K562 (cell line): ENCODE measurements at regions not wholly inside any gene's neighbourhood (a gene's known extent, or its start where the extent isn't known, plus 50 kb on each side); places are given as distances from the start of the nearest gene placed in this dataset.

Experiments
- CCAR2 ChIP-seq: fragments of 200-400 bp; formaldehyde crosslinking; IDR thresholded peaks from 2 replicates; pipeline ENCODE4 v1.6.1; 2017; ENCODE audit warnings: mild to moderate bottlenecking, low read depth, low read length
- NCOR1 ChIP-seq: fragments of 450-650 bp; IDR thresholded peaks from 2 replicates; pipeline ENCODE4 v1.6.1; 2016; ENCODE audit warnings: mild to moderate bottlenecking, moderate library complexity
- SIN3A ChIP-seq, 2 experiments: fragments of 150-350 bp in 1 of 2; IDR thresholded peaks; 2 replicates each; pipeline ENCODE4 v1.6.1; 2011 to 2016; ENCODE audit warnings: borderline replicate concordance in 2 of 2, low read depth in 2 of 2, low read length in 2 of 2, mild to moderate bottlenecking in 2 of 2, moderate library complexity in 2 of 2; ENCODE audit not compliant: control insufficient read depth in 1 of 2
- TF ChIP-seq, protein P1 (sequence below), 2 experiments: fragments of 450-650 bp; IDR thresholded peaks; 2 replicates each; pipeline ENCODE4 v1.6.1; 2018; ENCODE audit warnings: mild to moderate bottlenecking in 2 of 2, low read depth in 1 of 2; ENCODE audit not compliant: partially characterized antibody in 2 of 2
- TF ChIP-seq, protein P2 (sequence below): fragments of 200-600 bp; sonication (generic); IDR thresholded peaks from one replicate; pipeline ENCODE4 v1.6.1; 2012; ENCODE audit warnings: mild to moderate bottlenecking, low read depth, low read length, inconsistent platforms
- TF ChIP-seq, protein P3 (sequence below), 2 experiments: IDR thresholded peaks; 2 replicates each; pipeline ENCODE4 v1.6.1; 2012; ENCODE audit warnings: improper control_type of control experiment in 2 of 2, low read depth in 2 of 2, low read length in 2 of 2, borderline replicate concordance in 1 of 2
- TF ChIP-seq, protein P4 (sequence below): fragments of 250-450 bp; sonication (Bioruptor Pico); IDR thresholded peaks from 2 replicates; pipeline ENCODE4 v1.4.0; 2020; ENCODE audit warnings: borderline replicate concordance

DNA sequence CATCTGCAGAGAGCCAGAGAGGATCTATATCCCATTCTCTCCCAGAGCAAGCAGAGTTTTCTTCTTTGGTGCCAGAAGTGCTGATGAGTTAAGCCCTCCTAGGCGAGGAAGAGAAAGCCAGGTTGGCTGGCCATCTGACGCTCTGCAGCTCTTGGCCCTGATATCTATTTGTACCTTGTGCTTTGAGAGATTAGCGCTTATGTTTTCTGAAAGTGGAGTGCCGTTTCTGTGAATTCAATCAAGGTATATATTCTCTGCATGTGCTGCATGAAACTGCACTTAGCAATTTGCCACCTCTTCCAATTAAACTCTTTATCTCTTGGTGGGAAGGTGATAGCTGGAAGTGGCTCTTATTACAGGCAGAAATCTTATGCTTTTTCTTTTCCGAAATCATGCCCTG is 177.5 kb downstream of the LPIN1 start (continued):
- TF ChIP-seq, protein P1, sequence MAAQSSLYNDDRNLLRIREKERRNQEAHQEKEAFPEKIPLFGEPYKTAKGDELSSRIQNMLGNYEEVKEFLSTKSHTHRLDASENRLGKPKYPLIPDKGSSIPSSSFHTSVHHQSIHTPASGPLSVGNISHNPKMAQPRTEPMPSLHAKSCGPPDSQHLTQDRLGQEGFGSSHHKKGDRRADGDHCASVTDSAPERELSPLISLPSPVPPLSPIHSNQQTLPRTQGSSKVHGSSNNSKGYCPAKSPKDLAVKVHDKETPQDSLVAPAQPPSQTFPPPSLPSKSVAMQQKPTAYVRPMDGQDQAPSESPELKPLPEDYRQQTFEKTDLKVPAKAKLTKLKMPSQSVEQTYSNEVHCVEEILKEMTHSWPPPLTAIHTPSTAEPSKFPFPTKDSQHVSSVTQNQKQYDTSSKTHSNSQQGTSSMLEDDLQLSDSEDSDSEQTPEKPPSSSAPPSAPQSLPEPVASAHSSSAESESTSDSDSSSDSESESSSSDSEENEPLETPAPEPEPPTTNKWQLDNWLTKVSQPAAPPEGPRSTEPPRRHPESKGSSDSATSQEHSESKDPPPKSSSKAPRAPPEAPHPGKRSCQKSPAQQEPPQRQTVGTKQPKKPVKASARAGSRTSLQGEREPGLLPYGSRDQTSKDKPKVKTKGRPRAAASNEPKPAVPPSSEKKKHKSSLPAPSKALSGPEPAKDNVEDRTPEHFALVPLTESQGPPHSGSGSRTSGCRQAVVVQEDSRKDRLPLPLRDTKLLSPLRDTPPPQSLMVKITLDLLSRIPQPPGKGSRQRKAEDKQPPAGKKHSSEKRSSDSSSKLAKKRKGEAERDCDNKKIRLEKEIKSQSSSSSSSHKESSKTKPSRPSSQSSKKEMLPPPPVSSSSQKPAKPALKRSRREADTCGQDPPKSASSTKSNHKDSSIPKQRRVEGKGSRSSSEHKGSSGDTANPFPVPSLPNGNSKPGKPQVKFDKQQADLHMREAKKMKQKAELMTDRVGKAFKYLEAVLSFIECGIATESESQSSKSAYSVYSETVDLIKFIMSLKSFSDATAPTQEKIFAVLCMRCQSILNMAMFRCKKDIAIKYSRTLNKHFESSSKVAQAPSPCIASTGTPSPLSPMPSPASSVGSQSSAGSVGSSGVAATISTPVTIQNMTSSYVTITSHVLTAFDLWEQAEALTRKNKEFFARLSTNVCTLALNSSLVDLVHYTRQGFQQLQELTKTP (IDR thresholded peaks at IDR 0.05; ENCODE audit: low read depth in 1 of 2, partially characterized antibody in 2 of 2) = no peak
- TF ChIP-seq SIN3A (IDR thresholded peaks at IDR 0.05; ENCODE audit: borderline replicate concordance in 2 of 2, control insufficient read depth in 1 of 2, low read depth in 2 of 2, low read length in 2 of 2) = no peak
- no peak for TF ChIP-seq CCAR2
- TF ChIP-seq, protein P2, sequence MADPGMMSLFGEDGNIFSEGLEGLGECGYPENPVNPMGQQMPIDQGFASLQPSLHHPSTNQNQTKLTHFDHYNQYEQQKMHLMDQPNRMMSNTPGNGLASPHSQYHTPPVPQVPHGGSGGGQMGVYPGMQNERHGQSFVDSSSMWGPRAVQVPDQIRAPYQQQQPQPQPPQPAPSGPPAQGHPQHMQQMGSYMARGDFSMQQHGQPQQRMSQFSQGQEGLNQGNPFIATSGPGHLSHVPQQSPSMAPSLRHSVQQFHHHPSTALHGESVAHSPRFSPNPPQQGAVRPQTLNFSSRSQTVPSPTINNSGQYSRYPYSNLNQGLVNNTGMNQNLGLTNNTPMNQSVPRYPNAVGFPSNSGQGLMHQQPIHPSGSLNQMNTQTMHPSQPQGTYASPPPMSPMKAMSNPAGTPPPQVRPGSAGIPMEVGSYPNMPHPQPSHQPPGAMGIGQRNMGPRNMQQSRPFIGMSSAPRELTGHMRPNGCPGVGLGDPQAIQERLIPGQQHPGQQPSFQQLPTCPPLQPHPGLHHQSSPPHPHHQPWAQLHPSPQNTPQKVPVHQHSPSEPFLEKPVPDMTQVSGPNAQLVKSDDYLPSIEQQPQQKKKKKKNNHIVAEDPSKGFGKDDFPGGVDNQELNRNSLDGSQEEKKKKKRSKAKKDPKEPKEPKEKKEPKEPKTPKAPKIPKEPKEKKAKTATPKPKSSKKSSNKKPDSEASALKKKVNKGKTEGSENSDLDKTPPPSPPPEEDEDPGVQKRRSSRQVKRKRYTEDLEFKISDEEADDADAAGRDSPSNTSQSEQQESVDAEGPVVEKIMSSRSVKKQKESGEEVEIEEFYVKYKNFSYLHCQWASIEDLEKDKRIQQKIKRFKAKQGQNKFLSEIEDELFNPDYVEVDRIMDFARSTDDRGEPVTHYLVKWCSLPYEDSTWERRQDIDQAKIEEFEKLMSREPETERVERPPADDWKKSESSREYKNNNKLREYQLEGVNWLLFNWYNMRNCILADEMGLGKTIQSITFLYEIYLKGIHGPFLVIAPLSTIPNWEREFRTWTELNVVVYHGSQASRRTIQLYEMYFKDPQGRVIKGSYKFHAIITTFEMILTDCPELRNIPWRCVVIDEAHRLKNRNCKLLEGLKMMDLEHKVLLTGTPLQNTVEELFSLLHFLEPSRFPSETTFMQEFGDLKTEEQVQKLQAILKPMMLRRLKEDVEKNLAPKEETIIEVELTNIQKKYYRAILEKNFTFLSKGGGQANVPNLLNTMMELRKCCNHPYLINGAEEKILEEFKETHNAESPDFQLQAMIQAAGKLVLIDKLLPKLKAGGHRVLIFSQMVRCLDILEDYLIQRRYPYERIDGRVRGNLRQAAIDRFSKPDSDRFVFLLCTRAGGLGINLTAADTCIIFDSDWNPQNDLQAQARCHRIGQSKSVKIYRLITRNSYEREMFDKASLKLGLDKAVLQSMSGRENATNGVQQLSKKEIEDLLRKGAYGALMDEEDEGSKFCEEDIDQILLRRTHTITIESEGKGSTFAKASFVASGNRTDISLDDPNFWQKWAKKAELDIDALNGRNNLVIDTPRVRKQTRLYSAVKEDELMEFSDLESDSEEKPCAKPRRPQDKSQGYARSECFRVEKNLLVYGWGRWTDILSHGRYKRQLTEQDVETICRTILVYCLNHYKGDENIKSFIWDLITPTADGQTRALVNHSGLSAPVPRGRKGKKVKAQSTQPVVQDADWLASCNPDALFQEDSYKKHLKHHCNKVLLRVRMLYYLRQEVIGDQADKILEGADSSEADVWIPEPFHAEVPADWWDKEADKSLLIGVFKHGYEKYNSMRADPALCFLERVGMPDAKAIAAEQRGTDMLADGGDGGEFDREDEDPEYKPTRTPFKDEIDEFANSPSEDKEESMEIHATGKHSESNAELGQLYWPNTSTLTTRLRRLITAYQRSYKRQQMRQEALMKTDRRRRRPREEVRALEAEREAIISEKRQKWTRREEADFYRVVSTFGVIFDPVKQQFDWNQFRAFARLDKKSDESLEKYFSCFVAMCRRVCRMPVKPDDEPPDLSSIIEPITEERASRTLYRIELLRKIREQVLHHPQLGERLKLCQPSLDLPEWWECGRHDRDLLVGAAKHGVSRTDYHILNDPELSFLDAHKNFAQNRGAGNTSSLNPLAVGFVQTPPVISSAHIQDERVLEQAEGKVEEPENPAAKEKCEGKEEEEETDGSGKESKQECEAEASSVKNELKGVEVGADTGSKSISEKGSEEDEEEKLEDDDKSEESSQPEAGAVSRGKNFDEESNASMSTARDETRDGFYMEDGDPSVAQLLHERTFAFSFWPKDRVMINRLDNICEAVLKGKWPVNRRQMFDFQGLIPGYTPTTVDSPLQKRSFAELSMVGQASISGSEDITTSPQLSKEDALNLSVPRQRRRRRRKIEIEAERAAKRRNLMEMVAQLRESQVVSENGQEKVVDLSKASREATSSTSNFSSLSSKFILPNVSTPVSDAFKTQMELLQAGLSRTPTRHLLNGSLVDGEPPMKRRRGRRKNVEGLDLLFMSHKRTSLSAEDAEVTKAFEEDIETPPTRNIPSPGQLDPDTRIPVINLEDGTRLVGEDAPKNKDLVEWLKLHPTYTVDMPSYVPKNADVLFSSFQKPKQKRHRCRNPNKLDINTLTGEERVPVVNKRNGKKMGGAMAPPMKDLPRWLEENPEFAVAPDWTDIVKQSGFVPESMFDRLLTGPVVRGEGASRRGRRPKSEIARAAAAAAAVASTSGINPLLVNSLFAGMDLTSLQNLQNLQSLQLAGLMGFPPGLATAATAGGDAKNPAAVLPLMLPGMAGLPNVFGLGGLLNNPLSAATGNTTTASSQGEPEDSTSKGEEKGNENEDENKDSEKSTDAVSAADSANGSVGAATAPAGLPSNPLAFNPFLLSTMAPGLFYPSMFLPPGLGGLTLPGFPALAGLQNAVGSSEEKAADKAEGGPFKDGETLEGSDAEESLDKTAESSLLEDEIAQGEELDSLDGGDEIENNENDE = no peak
- TF ChIP-seq, protein P3, sequence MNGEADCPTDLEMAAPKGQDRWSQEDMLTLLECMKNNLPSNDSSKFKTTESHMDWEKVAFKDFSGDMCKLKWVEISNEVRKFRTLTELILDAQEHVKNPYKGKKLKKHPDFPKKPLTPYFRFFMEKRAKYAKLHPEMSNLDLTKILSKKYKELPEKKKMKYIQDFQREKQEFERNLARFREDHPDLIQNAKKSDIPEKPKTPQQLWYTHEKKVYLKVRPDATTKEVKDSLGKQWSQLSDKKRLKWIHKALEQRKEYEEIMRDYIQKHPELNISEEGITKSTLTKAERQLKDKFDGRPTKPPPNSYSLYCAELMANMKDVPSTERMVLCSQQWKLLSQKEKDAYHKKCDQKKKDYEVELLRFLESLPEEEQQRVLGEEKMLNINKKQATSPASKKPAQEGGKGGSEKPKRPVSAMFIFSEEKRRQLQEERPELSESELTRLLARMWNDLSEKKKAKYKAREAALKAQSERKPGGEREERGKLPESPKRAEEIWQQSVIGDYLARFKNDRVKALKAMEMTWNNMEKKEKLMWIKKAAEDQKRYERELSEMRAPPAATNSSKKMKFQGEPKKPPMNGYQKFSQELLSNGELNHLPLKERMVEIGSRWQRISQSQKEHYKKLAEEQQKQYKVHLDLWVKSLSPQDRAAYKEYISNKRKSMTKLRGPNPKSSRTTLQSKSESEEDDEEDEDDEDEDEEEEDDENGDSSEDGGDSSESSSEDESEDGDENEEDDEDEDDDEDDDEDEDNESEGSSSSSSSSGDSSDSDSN (IDR thresholded peaks at IDR 0.05; ENCODE audit: borderline replicate concordance in 1 of 2, low read depth in 2 of 2, low read length in 2 of 2) = no peak
- TF ChIP-seq NCOR1 = peak; percentile 35; the same call in 1 of the 2 replicates
- TF ChIP-seq, protein P4, sequence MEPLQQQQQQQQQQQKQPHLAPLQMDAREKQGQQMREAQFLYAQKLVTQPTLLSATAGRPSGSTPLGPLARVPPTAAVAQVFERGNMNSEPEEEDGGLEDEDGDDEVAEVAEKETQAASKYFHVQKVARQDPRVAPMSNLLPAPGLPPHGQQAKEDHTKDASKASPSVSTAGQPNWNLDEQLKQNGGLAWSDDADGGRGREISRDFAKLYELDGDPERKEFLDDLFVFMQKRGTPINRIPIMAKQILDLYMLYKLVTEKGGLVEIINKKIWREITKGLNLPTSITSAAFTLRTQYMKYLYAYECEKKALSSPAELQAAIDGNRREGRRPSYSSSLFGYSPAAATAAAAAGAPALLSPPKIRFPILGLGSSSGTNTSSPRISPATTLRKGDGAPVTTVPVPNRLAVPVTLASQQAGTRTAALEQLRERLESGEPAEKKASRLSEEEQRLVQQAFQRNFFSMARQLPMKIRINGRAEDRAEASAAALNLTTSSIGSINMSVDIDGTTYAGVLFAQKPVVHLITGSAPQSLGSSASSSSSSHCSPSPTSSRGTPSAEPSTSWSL (CRISPR knock-in tag) = no peak
